IMR-90 (cell line): ENCODE measurements at regions not wholly inside any gene's neighbourhood (a gene's known extent, or its start where the extent isn't known, plus 50 kb on each side); places are given as distances from the start of the nearest gene placed in this dataset.

Experiments used
- ATAC-seq: fragments of 200-7000 bp; cut with Tn5 transposase; 2 replicates; pipeline ENCODE4 v1.9.1; 2020; ENCODE audit warnings: low read depth, mild to moderate bottlenecking, moderate library complexity
- BruUV-seq: library from RNA; stranded (reverse); fragments of 400-500 nt; replicated peaks from 2 replicates; lab custom pipeline; 2021; lab: Mats Ljungman, UMichigan
- CTCF ChIA-PET: fragments of 300-600 bp; formaldehyde crosslinking; extraction: SDS; loops from one replicate; lab custom pipeline; 2021; ENCODE audit warnings: antibody characterized with exemption; lab: Yijun Ruan, JAX
- POLR2A ChIA-PET: fragments of 300-600 bp; sonication (Branson Sonifier 250); formaldehyde crosslinking; loops from one replicate; lab custom pipeline; 2022; ENCODE audit warnings: antibody characterized with exemption; ENCODE audit not compliant: unreplicated experiment; lab: Charles Lee
- DNase-seq: peaks from one replicate; pipeline ENCODE4 v3.0.0; 2013
- H2AFZ ChIP-seq: replicated peaks from 2 replicates; pipeline ENCODE3; 2013; ENCODE audit warnings: low read length, mild to moderate bottlenecking; ENCODE audit not compliant: poor library complexity
- H2AK5ac ChIP-seq: 2 replicates; pipeline ENCODE4 v1.6.1; 2013; ENCODE audit warnings: low read depth, low read length, inconsistent platforms
- H2AK9ac ChIP-seq: replicated peaks from 2 replicates; pipeline ENCODE3; 2013; ENCODE audit warnings: mild to moderate bottlenecking, low read depth, low read length, moderate library complexity; ENCODE audit not compliant: poor library complexity
- H2BK120ac ChIP-seq: 2 replicates; pipeline ENCODE4 v1.6.1; 2013; ENCODE audit warnings: low read depth, low read length, inconsistent platforms
- H2BK15ac ChIP-seq: 3 replicates; pipeline ENCODE4 v1.6.1; 2013; ENCODE audit warnings: low read depth, low read length, inconsistent platforms
- H2BK20ac ChIP-seq: 2 replicates; pipeline ENCODE4 v1.6.1; 2013; ENCODE audit warnings: low read depth, mild to moderate bottlenecking, inconsistent platforms, low read length, moderate library complexity
- H2BK5ac ChIP-seq: 2 replicates; pipeline ENCODE4 v1.6.1; 2013; ENCODE audit warnings: mild to moderate bottlenecking, low read depth, low read length, inconsistent platforms; ENCODE audit not compliant: poor library complexity, severe bottlenecking
- H3K14ac ChIP-seq: replicated peaks from 2 replicates; pipeline ENCODE4 v1.6.1; 2013; ENCODE audit warnings: low read depth, low read length, inconsistent platforms
- H3K18ac ChIP-seq: 2 replicates; pipeline ENCODE4 v1.6.1; 2013; ENCODE audit warnings: low read depth, low read length, control low read depth
- H3K23ac ChIP-seq: 2 replicates; pipeline ENCODE4 v1.6.1; 2013; ENCODE audit warnings: low read depth, low read length, inconsistent platforms
- H3K27ac ChIP-seq: 2 replicates; pipeline ENCODE4 v1.5.1; 2013; ENCODE audit warnings: mild to moderate bottlenecking, control low read depth, low read length; ENCODE audit not compliant: insufficient read depth
- H3K27me3 ChIP-seq: 2 replicates; pipeline ENCODE4 v1.6.1; 2013; ENCODE audit warnings: low read length; ENCODE audit not compliant: control insufficient read depth, insufficient read depth
- H3K36me3 ChIP-seq: 2 replicates; pipeline ENCODE4 v1.6.1; 2013; ENCODE audit warnings: low read length, mixed read lengths; ENCODE audit not compliant: control insufficient read depth, insufficient read depth
- H3K4ac ChIP-seq: 2 replicates; pipeline ENCODE4 v1.6.1; 2013; ENCODE audit warnings: low read depth, low read length, inconsistent platforms
- H3K4me1 ChIP-seq: 2 replicates; pipeline ENCODE4 v1.6.1; 2013; ENCODE audit warnings: low read length, mixed read lengths; ENCODE audit not compliant: control insufficient read depth, insufficient read depth
- H3K4me2 ChIP-seq: 2 replicates; pipeline ENCODE4 v1.6.1; 2013; ENCODE audit warnings: low read depth, mild to moderate bottlenecking, control low read depth, low read length, moderate library complexity
- H3K4me3 ChIP-seq: 2 replicates; pipeline ENCODE4 v1.5.1; 2013; ENCODE audit warnings: low read depth, mild to moderate bottlenecking, control low read depth, low read length, moderate library complexity; ENCODE audit not compliant: insufficient read depth
- H3K56ac ChIP-seq: 2 replicates; pipeline ENCODE4 v1.6.1; 2013; ENCODE audit warnings: low read length, inconsistent platforms; ENCODE audit not compliant: insufficient read depth; ENCODE audit errors: extremely low read depth
- H3K79me1 ChIP-seq, 2 experiments: 2 replicates each; pipeline ENCODE4 v1.6.1; 2013; ENCODE audit warnings: low read length in 2 of 2, inconsistent platforms in 1 of 2, low read depth in 1 of 2
- H3K9ac ChIP-seq: 2 replicates; pipeline ENCODE4 v1.6.1; 2013; ENCODE audit warnings: low read depth, low read length, control low read depth
- H3K9me1 ChIP-seq: 2 replicates; pipeline ENCODE4 v1.6.1; 2013; ENCODE audit warnings: low read length, inconsistent platforms; ENCODE audit not compliant: insufficient read depth
- H3K9me3 ChIP-seq: 2 replicates; pipeline ENCODE4 v1.6.1; 2013; ENCODE audit warnings: low read length; ENCODE audit not compliant: control insufficient read depth, insufficient read depth
- H4K20me1 ChIP-seq: 2 replicates; pipeline ENCODE4 v1.6.1; 2013; ENCODE audit warnings: low read length, inconsistent platforms; ENCODE audit not compliant: insufficient read depth
- H4K5ac ChIP-seq: 2 replicates; pipeline ENCODE4 v1.6.1; 2013; ENCODE audit warnings: mild to moderate bottlenecking, low read depth, low read length, control low read depth
- H4K8ac ChIP-seq, 2 experiments: 2 replicates each; pipeline ENCODE4 v1.6.1; 2013; ENCODE audit warnings: low read depth in 2 of 2, low read length in 2 of 2, control low read depth in 1 of 2, inconsistent platforms in 1 of 2
- H4K91ac ChIP-seq: 2 replicates; pipeline ENCODE4 v1.6.1; 2013; ENCODE audit warnings: low read depth, low read length, inconsistent platforms; ENCODE audit not compliant: insufficient read depth
- BHLHE40 ChIP-seq: fragments of 150-350 bp; IDR thresholded peaks from 2 replicates; pipeline ENCODE4 v1.6.1; 2016; ENCODE audit warnings: mild to moderate bottlenecking, low read depth, low read length
- CEBPB ChIP-seq: IDR thresholded peaks from 2 replicates; pipeline ENCODE4 v1.6.1; 2012; ENCODE audit warnings: low read depth, low read length, improper control_type of control experiment
- CHD1 ChIP-seq: IDR thresholded peaks from 2 replicates; pipeline ENCODE4 v1.6.1; 2012; ENCODE audit warnings: low read depth, low read length, improper control_type of control experiment
- FOS ChIP-seq: fragments of 150-350 bp; IDR thresholded peaks from 2 replicates; pipeline ENCODE4 v1.6.1; 2016; ENCODE audit warnings: low read depth, low read length
- MAFK ChIP-seq: IDR thresholded peaks from 2 replicates; pipeline ENCODE4 v1.6.1; 2012; ENCODE audit warnings: low read depth, low read length, improper control_type of control experiment
- MAZ ChIP-seq: IDR thresholded peaks from 2 replicates; pipeline ENCODE4 v1.6.1; 2012; ENCODE audit warnings: low read depth, mild to moderate bottlenecking, low read length, improper control_type of control experiment, moderate library complexity, borderline replicate concordance
- MXI1 ChIP-seq: IDR thresholded peaks from 2 replicates; pipeline ENCODE4 v1.6.1; 2012; ENCODE audit warnings: low read depth, mild to moderate bottlenecking, low read length, moderate library complexity, borderline replicate concordance
- NFE2L2 ChIP-seq: fragments of 150-350 bp; IDR thresholded peaks from 2 replicates; pipeline ENCODE4 v1.6.1; 2016; ENCODE audit warnings: low read depth, mild to moderate bottlenecking, low read length
- POLR2A ChIP-seq: IDR thresholded peaks from 2 replicates; pipeline ENCODE4 v1.6.1; 2012; ENCODE audit warnings: mild to moderate bottlenecking, low read depth, low read length
- RAD21 ChIP-seq: IDR thresholded peaks from 2 replicates; pipeline ENCODE4 v1.6.1; 2012; ENCODE audit warnings: low read length, improper control_type of control experiment
- RCOR1 ChIP-seq: IDR thresholded peaks from 2 replicates; pipeline ENCODE4 v1.6.1; 2012; ENCODE audit warnings: mild to moderate bottlenecking, low read length, improper control_type of control experiment; ENCODE audit not compliant: insufficient replicate concordance
- RFX5 ChIP-seq: IDR thresholded peaks from 2 replicates; pipeline ENCODE4 v1.8.0; 2012; ENCODE audit warnings: low read depth, mild to moderate bottlenecking, low read length, moderate library complexity
- SMC3 ChIP-seq: fragments of 150-350 bp; IDR thresholded peaks from 2 replicates; pipeline ENCODE4 v1.6.1; 2016; ENCODE audit warnings: low read depth, mild to moderate bottlenecking, antibody characterized with exemption, low read length, moderate library complexity
- USF2 ChIP-seq: fragments of 150-350 bp; IDR thresholded peaks from 2 replicates; pipeline ENCODE4 v1.6.1; 2017; ENCODE audit warnings: mild to moderate bottlenecking, antibody characterized with exemption, low read length, low read depth
- WGBS, 2 experiments: methylation state at CpG; one replicate each; pipeline versions ENCODE4 v1.1.5 to v1.1.7; 2013; ENCODE audit warnings: missing lambda C conversion rate in 2 of 2; ENCODE audit not compliant: insufficient read length in 1 of 2; ENCODE audit errors: extremely low coverage in 2 of 2; 5-methylcytosine and 5-hydroxymethylcytosine counted together
- dilution Hi-C: fragments of 300-500 bp; cut with HindIII; formaldehyde crosslinking; loops from one replicate; pipeline ENCODE4 v1.14.3; 2018; ENCODE audit warnings: low sequenced_read_pairs; ENCODE audit not compliant: unreplicated experiment
- in situ Hi-C: fragments of 300-500 bp; cut with MboI; formaldehyde crosslinking; loops from 3 replicates; pipeline ENCODE4 v1.14.3; 2019; ENCODE audit warnings: low sequenced_read_pairs, inconsistent platforms, mixed read lengths
- intact Hi-C: fragments of 100-400 bp; cut with micrococcal nuclease; formaldehyde crosslinking; loops from 2 replicates; pipeline ENCODE4 v1.10.0; 2022
- TF ChIP-seq, protein P1 (sequence below): fragments of 150-350 bp; IDR thresholded peaks from 2 replicates; pipeline ENCODE4 v1.6.1; 2016; ENCODE audit warnings: low read depth, mild to moderate bottlenecking, low read length, moderate library complexity, borderline replicate concordance
- TF ChIP-seq, protein P2 (sequence below): conservative IDR thresholded peaks from 2 replicates; pipeline ENCODE4 v1.5.1; 2012; ENCODE audit warnings: mild to moderate bottlenecking, low read depth, low read length, improper control_type of control experiment

DNA sequence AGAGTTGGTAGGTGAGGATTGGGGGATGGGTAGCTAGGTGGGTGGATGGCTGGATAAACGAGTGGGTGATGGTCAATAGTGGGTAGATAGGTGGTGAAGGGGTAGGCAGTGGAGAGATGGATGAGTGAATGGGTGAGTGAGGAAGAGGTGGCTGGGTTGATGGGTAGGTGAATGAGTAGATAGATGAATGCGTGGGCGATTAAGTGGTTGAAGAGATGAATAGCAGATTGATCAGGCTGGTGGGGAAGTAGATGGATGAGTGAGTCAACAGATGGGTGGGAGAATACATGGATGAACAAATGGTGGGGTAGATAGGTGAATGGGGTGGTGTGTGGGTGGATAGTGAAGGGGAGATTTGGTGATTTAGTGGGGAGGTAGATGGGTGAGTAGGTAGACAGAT lies 51.1 kb downstream of the SYNE3 start:
- CTCF ChIA-PET = interaction anchor here (1.0 kb wide), 1 partner anchor 23 kb away, joined by 3 read pairs; no protein-coding TSS in a partner anchor
- Histone ChIP-seq H3K4me3 (no peak overlapping the region), H4K5ac (no peak overlapping the region), H3K14ac (no peak overlapping the region), H3K4ac (no peak overlapping the region), H2BK20ac (no peak overlapping the region), H4K20me1 (peaks cover 17% of the 10 kb centered on the region), H4K8ac (no peak overlapping the region), H3K4me2 (no peak overlapping the region), H3K9me1 (peaks cover 14% of the 10 kb centered on the region; the same call in 1 of the 2 replicates), H4K91ac (no peak overlapping the region), H3K9ac (no peak overlapping the region), H3K23ac (no peak overlapping the region), H3K18ac (no peak overlapping the region), H2AK9ac (no peak overlapping the region), H3K79me1 (no peaks in the 10 kb centered on the region), H3K9me3 (no peaks in the 10 kb centered on the region), H2BK15ac (no peak overlapping the region), H3K4me1 (peaks cover 5% of the 10 kb centered on the region; the same call in 1 of the 2 replicates), H2AK5ac (no peak overlapping the region), H2AFZ (no peak overlapping the region), H3K36me3 (peaks cover 3% of the 10 kb centered on the region; the same call in 1 of the 2 replicates), H3K27me3 (no peaks in the 10 kb centered on the region), H3K56ac (no peak overlapping the region), H2BK120ac (no peak overlapping the region), H2BK5ac (no peak overlapping the region), H3K27ac (no peak overlapping the region)
- dilution Hi-C loops = no loop called here
- TF ChIP-seq USF2 (no peak), SMC3 (no peak), MXI1 (no peak), MAFK (no peak), RCOR1 (no peak), MAZ (no peak), FOS (no peak), NFE2L2 (no peak), CEBPB (no peak), RFX5 (no peak), CHD1 (no peak), RAD21 (no peak), POLR2A (no peak), BHLHE40 (no peak)
- TF ChIP-seq, protein P1, sequence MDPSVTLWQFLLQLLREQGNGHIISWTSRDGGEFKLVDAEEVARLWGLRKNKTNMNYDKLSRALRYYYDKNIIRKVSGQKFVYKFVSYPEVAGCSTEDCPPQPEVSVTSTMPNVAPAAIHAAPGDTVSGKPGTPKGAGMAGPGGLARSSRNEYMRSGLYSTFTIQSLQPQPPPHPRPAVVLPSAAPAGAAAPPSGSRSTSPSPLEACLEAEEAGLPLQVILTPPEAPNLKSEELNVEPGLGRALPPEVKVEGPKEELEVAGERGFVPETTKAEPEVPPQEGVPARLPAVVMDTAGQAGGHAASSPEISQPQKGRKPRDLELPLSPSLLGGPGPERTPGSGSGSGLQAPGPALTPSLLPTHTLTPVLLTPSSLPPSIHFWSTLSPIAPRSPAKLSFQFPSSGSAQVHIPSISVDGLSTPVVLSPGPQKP = no peak
- TF ChIP-seq, protein P2, sequence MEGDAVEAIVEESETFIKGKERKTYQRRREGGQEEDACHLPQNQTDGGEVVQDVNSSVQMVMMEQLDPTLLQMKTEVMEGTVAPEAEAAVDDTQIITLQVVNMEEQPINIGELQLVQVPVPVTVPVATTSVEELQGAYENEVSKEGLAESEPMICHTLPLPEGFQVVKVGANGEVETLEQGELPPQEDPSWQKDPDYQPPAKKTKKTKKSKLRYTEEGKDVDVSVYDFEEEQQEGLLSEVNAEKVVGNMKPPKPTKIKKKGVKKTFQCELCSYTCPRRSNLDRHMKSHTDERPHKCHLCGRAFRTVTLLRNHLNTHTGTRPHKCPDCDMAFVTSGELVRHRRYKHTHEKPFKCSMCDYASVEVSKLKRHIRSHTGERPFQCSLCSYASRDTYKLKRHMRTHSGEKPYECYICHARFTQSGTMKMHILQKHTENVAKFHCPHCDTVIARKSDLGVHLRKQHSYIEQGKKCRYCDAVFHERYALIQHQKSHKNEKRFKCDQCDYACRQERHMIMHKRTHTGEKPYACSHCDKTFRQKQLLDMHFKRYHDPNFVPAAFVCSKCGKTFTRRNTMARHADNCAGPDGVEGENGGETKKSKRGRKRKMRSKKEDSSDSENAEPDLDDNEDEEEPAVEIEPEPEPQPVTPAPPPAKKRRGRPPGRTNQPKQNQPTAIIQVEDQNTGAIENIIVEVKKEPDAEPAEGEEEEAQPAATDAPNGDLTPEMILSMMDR = no peak
- in situ Hi-C loops = no loop called here
- POLR2A ChIA-PET = no interaction called here
- intact Hi-C loops = no loop called here
- ATAC-seq (no peak), DNase-seq (no peak)
- no TSS peak for BruUV-seq
- 89% methylated on average over 3 of the region's 3 CpGs; no CpG with 5 or more reads in 1 of the 2 experiments for WGBS, 2 experiments
